Fibroblast of skin of scalp (primary cell): ENCODE measurements at regions not wholly inside any gene's neighbourhood (a gene's known extent, or its start where the extent isn't known, plus 50 kb on each side); places are given as distances from the start of the nearest gene placed in this dataset.
A peak's percentile ranks its signal among the peaks of the same experiment; 100 is the strongest.
"Not testable (repeated sequence)": the region's sequence is repeated elsewhere in the genome, so short reads cannot be mapped to it uniquely, and the experiment has no call there.

Source experiments
- DNase-seq: peaks from one replicate; pipeline ENCODE4 v3.0.0-alpha.2; 2013

- no peak for DNase-seq
These were observed 63.5 kb downstream of the PCDH18 start for GRCh38 chr4:137468836-137469235.

- no peak for DNase-seq
These were observed 64.8 kb downstream of the PCDH18 start for GRCh38 chr4:137467537-137467936.

GRCh38 chr4:137463377-137464003, 68.8 kb downstream of the PCDH18 start:
- no peak for DNase-seq

GRCh38 chr4:137455647-137456321, 76.5 kb downstream of the PCDH18 start:
- no peak for DNase-seq

- DNase-seq: no peak
These were observed 77.5 kb downstream of the PCDH18 start for GRCh38 chr4:137454767-137455166.

- DNase-seq: no peak
These were observed 79.5 kb downstream of the PCDH18 start for GRCh38 chr4:137452799-137453198.

GRCh38 chr4:137451172-137451825, 81.0 kb downstream of the PCDH18 start:
- DNase-seq: no peak

- DNase-seq: no peak
These were observed 83.9 kb downstream of the PCDH18 start for GRCh38 chr4:137448402-137448801.

- no peak for DNase-seq
These were observed 86.2 kb downstream of the PCDH18 start for GRCh38 chr4:137446071-137446470.

- no peak for DNase-seq
These were observed 89.1 kb downstream of the PCDH18 start for GRCh38 chr4:137443031-137443800.

GRCh38 chr4:137432446-137433311, 99.6 kb downstream of the PCDH18 start:
- peak; percentile 37 for DNase-seq

GRCh38 chr4:137430171-137430570, 102.1 kb downstream of the PCDH18 start:
- no peak for DNase-seq

GRCh38 chr4:137427411-137427810, 104.9 kb downstream of the PCDH18 start:
- DNase-seq: no peak

GRCh38 chr4:137425281-137425680, 107.0 kb downstream of the PCDH18 start:
- DNase-seq: no peak

- peak; percentile 74 for DNase-seq
These were observed 109.6 kb downstream of the PCDH18 start for GRCh38 chr4:137422666-137423065.

- peak; percentile 85 for DNase-seq
These were observed 110.5 kb downstream of the PCDH18 start for GRCh38 chr4:137421796-137422195.

GRCh38 chr4:137420901-137421396, 111.3 kb downstream of the PCDH18 start:
- no peak for DNase-seq

GRCh38 chr4:137417676-137418075, 114.6 kb downstream of the PCDH18 start:
- peak; percentile 80 for DNase-seq

GRCh38 chr4:137414802-137415201, 117.5 kb downstream of the PCDH18 start:
- DNase-seq: no peak

- DNase-seq: no peak
These were observed 123.6 kb downstream of the PCDH18 start for GRCh38 chr4:137408527-137409177.

- not testable (repeated sequence) for DNase-seq
These were observed 126.5 kb downstream of the PCDH18 start for GRCh38 chr4:137405833-137406232.
